Body of pancreas (tissue), 4 donors: ENCODE measurements at regions not wholly inside any gene's neighbourhood (a gene's known extent, or its start where the extent isn't known, plus 50 kb on each side); places are given as distances from the start of the nearest gene placed in this dataset.

ENCODE experiments used
- POLR2A ChIP-seq, 3 donors: fragments of 450-650 bp; IDR thresholded peaks; one replicate each; pipeline ENCODE4 v1.6.1; 2016; ENCODE audit warnings: antibody characterized with exemption in 3 of 3, mild to moderate bottlenecking in 2 of 3
- TF ChIP-seq, protein P1 (sequence below), 7 experiments: fragments of 450-650 bp in 4 of 7; fragments of 200-600 bp in 3 of 7; sonication (generic) in 3 of 7; IDR thresholded peaks; one replicate each; pipeline ENCODE4 v1.5.1; 2016 to 2019; ENCODE audit warnings: antibody characterized with exemption in 7 of 7

- TF ChIP-seq, protein P1, sequence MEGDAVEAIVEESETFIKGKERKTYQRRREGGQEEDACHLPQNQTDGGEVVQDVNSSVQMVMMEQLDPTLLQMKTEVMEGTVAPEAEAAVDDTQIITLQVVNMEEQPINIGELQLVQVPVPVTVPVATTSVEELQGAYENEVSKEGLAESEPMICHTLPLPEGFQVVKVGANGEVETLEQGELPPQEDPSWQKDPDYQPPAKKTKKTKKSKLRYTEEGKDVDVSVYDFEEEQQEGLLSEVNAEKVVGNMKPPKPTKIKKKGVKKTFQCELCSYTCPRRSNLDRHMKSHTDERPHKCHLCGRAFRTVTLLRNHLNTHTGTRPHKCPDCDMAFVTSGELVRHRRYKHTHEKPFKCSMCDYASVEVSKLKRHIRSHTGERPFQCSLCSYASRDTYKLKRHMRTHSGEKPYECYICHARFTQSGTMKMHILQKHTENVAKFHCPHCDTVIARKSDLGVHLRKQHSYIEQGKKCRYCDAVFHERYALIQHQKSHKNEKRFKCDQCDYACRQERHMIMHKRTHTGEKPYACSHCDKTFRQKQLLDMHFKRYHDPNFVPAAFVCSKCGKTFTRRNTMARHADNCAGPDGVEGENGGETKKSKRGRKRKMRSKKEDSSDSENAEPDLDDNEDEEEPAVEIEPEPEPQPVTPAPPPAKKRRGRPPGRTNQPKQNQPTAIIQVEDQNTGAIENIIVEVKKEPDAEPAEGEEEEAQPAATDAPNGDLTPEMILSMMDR (IDR thresholded peaks at IDR 0.05): no peak
- no peak for TF ChIP-seq POLR2A (IDR thresholded peaks at IDR 0.05)
Observed at GRCh38 chr9:31005086-31005665, 1379.3 kb upstream of the ACO1 start.
